Stimulated activated CD8-positive, alpha-beta memory T cell treated with anti-CD3 and anti-CD28 coated beads, Interleukin-2, amount 100 ng/mL, for 48 hours (primary cell): ENCODE measurements at regions not wholly inside any gene's neighbourhood (a gene's known extent, or its start where the extent isn't known, plus 50 kb on each side); places are given as distances from the start of the nearest gene placed in this dataset.
"Not testable (repeated sequence)": the region's sequence is repeated elsewhere in the genome, so short reads cannot be mapped to it uniquely, and the experiment has no call there.

Experiments
- DNase-seq, 2 donors: peaks; one replicate each; pipeline ENCODE4 v3.0.0-alpha.2; 2020; ENCODE audit warnings: low read depth in 2 of 2

DNA sequence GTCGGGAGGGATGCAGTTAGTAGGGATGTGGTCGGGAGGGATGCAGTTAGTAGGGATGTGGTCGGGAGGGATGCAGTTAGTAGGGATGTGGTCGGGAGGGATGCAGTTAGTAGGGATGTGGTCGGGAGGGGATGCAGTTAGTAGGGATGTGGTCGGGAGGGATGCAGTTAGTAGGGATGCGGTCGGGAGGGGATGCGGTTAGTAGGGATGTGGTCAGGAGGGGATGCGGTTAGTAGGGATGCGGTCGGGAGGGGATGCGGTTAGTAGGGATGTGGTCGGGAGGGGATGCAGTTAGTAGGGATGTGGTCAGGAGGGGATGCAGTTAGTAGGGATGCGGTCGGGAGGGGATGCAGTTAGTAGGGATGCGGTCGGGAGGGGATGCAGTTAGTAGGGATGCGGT, 96.2 kb downstream of the BDH1 start:
- DNase-seq = not testable (repeated sequence)

DNA sequence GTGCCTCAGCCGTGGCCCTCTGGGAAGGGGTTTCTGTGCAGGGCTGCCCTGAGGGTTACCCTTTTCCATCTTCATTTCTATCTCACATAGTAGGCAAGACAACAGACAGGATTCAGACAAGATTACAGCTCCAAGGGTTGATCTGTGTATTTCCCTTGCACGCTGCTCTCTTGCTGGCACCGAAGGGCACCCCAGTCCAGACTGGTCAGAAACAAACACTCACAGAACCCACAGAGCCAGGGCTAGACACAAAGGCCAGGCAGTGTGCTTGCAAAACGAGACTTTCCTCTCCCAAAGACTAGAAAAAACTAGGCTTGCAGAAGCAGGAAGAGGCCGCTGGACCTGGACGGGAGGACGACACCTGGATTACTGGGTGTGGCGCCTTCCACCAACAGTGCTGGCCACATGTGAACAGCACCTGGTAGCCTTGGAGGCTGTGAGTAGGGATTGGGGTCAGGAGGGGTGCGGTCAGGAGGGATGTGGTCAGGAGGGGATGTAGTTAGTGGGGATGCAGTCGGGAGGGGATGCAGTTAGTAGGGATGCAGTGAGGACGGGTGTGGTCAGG, 96.8 kb downstream of the BDH1 start:
- no peak for DNase-seq

DNA sequence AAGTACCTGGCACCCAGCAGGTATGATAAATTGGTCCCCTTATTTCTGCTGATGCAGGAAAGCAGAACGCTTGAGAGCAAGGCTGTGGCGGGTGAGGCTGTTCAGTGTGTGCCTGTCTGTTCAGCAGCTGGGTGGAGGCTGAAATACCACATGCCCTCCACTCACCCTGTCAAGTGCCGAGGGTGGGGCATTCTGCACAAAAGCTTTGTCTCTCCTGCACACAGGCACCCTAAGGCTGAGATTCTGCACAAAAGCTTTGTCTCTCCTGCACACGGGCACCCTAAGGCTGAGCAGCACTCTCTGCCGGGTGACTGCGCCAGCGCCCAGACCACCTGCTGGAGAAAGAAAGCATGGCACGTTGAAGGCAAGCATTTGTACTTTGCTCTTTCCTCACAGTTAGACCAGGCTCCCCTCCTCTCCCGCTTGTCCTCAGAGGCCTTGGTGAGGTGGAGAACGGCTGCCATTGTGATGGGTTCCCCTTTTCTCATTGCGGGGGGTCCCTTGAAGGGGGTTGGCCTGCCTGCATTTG, 97.5 kb downstream of the BDH1 start:
- no peak for DNase-seq

DNA sequence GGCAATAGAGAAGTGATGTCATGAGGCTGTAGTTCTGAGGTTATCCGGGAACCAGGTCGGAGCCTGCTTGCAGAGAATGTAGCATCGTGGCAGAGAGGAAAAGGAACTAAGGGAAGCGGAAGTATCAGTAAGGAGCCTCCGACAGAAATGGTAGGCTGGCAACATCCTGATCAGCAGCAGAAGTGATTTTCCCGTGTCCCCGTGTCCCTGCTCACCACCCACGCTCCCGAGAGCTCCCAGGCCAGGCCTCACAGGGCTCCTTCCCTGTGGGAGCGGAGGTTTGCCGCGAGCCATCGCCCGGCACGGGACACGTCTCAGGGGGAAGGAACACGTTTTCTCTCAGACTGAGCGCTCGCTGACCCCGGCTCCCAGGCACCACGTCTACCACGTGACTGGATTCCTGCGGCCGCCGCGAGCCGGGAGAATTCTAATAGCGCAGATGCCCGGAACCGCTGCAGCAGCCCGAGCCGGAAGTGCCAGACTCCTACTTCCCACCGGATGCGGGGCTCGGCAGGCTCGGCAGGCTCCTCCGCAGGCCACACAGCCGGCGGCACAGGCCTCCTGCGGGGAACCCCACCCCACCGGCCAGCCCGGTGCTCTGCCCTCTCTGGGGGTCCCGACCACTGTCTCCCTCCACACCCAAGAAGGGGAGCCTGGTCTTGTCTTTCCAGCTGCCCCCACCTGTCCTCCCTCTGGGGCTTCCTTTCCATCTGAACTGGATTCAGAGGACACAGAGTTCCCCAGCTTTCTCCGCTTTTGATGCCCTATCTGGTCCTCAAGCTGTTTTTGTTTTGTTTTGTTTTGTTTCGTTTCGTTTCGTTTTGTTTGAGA, 99.3 kb downstream of the BDH1 start:
- peak; percentile 46 to 49 for DNase-seq

DNA sequence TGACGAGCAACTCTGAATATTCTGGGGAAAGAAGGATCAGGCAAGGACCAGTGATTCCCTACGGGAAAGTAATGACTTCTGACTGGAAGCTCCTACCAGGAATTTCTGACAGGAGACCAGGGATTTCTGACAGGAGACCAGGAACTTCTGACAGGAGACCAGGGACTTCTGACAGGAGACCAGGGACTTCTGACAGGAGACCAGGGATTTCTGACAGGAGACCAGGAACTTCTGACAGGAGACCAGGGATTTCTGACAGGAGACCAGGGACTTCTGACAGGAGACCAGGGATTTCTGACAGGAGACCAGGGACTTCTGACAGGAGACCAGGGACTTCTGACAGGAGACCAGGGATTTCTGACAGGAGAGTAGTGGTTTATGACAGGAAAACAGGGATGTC, 100.9 kb downstream of the BDH1 start:
- not testable (repeated sequence) for DNase-seq

DNA sequence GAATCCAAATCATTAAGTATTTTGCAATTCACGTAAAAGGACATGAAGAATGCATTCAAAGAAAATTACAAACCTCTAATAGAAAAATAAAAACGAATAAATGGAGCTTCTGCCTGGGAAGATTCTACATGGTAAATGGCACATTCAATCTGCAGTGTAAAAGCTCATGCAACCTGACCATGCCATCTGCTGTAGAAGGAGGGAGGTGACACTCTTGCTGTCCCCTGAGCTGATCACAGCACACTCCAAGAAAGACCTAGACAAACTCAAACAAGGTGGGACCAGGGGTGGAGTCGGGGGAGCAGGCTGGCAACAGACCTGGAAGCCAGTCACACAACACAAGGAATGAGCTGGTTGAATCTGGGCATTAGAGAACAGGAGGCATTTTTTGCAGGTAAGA, 101.8 kb downstream of the BDH1 start:
- DNase-seq = no peak

DNA sequence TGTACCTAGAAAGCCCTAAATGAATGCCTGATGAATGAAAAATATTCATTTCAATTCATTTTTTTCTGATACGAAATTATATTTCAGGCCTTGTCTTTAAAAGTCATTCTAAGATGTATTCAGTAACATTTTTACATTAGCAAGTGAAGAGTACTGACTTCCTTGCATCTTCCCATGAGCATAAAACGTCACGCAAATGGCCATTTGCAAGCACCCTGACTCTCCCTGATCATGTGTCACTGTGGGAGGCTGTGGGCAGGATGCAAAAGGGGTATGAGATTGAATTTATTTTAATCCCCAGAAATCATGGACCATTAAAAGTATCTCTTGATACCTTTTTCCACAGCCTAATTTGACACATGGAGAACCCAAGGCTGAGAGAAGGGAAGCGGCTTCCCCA, 105.0 kb downstream of the BDH1 start:
- no peak for DNase-seq

DNA sequence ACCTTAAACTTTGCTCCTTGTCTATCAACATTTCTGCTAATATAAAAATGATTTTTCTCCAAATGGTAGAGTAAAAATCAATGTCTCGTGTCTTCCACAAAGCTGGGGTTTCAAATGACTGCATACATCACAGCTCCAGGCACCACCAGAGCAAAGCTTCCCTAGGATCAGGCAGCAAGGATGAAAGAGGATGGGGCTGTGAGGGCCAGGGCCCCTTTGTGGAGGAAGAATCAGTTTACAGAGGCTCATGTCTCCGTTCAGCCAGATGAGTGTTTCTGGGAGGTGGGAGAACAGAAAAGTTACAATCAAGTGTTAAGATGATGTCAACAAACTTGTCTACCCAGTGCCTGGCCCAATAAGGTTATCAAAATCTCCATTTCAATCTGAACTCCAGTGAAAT, 105.5 kb downstream of the BDH1 start:
- no peak for DNase-seq

DNA sequence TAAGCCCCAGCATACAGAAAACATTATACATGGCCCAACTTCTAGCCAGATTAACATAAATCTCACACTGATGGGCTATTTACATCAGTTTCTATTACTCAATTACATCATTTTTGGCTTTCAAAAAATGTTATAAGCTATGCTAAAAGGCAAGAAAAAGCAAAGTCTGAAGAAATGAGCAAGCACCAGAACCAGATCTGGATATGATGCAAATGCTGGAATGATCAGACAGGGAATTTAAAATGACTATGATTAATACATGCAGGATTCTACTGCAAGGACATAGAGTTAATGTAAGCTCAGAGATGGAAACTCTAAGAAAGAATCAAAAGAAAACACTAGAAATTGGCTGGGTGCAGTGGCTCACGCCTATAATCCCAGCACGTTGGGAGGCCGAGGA, 106.6 kb downstream of the BDH1 start:
- DNase-seq = not testable (repeated sequence)

DNA sequence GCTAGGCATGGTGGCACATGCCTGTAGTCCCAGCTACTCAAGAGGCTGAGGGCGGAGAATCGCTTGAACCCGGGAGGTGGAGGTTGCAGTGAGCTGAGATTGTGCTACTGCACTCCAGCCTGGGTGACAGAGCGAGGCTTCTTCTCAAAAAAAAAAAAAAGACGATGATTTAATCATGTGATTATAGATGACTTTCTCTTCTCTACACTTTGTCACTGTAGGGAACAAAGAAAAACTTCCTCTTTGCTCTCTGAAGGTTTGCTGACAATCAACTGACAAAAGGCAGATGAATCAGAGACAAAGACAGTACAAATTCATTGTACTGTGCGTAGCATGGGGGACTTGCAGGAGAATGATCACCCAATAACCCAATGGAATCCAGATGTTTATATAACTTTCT, 108.0 kb downstream of the BDH1 start:
- DNase-seq = not testable (repeated sequence)

DNA sequence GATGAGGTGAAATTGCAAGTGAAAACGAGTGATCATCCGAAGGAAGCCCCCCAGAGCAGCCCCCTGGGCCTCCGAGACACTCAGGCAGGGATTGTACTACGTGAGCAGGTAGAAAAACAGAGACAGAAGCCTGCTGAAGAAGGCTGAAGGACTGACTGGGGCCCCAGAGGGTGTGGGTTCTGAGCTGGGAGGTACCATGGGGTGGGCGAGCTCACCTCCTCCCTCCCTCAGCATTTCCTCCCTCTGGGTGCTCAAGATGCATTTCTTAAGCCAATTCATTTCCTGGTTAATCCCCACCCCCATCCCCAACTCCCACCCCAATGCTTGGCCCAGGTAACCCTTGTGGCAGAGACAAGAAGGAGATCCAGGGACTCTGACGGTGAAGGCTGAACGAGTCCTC, 108.7 kb downstream of the BDH1 start:
- DNase-seq = no peak

DNA sequence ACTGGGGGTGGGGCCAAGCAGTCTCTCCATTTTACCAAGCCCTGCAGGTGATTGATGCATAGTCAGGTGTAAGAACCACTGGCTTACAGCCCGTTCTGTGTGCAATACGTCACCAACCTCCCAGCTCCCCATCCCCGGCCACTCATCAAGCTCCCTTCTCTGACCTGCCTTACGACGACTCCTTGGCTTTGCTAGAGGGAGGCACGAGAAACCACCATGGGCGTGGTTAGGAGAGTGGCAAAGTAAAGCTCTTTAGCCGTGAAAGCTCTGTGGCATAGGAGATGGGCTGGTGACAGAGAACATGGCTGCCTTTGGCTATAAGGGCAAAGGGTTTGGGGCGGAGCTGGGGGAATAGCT, 109.1 kb downstream of the BDH1 start:
- DNase-seq = no peak

DNA sequence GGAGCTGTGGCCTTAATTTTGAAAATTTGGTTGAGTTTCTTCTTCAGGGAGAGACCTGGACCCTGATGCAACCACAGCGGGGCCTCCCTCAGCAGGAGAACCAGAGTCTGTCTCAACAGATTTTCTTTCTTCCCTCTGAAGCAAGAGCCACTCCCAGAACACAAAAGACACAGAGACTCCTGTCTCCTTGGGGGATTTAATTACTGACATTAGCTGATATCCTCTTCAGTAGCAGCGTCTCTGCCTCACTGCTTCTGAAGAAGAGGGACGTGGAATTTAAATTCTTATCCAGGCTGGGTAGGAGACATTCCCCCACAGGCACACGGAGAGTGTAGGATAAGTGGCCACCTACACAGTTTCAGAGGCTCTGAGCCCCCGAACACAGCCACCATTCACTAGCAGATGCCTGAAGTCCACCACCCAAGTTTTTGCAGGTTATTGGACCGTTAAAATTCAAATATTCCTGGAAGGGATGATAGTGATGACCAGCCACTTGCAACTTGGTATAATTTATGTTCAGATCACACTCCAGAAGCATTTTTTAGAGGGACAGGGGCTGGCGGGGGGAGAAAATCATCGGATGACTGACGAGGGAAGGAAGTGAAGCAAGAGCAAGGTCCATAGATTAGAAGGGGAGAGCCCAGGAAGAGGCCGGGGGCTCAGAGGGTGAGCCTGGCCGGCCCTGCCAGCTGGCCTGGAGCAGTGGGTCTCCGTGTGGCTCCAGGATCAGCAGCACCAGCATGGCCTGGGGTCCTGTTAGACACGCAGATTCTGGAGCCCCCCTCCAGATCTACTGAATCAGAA, 109.7 kb downstream of the BDH1 start:
- no peak for DNase-seq

DNA sequence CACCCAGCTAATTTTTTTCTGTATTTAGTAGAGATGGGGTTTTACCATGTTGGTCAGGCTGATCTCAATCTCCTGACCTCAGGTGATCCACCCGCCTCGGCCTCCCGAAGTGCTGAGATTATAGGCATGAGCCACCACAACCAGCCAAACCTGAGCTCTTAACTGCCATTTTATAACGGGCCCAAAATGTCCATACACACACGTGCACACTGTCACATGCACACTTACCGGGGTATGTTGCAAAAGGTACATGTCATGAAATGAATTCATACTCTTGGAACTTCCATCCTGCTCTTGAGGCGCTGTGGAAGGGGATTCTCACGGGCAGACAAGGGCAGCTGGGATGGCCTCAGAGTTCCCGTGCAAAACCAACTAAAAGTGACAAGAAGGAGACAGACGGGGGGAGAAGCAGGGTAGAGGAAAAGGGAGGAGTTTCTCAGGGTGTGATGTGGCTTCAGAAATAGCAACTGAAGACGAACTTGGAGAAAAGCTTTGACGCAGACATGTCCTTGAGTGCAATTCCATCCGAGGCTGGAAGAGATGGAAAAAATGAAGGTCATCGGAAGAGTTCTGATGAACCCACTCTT, 110.9 kb downstream of the BDH1 start:
- DNase-seq = no peak

DNA sequence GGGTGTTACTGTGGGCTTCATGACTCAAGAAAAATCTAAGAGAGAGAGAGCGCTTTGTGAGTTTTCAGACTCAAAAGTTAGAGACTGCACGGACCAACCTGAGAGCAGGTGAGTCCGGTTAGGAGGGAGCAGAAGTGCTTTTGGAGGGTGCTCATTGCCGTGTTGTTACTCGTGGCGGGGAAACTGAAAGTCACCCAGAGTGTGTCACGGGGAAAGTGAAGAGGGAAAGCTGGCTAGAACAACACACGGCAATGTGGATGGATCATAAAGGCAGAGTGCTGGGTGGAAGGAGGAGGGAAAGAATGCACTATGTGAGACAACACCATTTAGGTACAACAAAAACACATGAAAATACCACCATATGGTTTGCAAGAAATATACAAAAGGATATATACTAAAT, 112.3 kb downstream of the BDH1 start:
- DNase-seq = no peak

DNA sequence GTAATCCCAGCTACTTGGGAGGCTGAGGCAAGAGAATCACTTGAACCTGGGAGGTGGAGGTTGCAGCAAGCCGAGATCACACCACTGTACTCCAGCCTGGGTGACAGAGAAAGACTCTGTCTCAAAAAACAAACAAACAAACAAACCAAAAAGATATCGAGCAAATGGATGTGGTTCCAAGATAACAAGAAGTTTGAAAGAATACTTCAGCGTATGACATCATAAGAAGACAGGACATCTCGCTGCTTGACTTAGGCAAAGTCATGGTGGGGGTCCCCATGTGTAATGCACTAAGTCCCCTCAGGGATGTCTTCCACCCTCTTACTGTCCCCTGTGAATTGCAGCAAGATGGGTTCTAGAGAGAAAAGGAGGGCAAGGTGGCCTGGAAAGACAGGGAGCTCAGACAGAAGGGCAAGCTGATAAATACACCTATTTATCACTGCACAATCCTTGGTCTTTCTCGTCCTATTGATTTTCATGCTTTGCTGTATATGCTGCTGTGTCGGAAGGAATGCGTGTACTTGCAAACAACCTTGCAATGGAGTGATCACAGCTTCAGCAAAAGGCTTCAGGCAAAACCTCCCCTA, 115.0 kb downstream of the BDH1 start:
- DNase-seq = no peak

DNA sequence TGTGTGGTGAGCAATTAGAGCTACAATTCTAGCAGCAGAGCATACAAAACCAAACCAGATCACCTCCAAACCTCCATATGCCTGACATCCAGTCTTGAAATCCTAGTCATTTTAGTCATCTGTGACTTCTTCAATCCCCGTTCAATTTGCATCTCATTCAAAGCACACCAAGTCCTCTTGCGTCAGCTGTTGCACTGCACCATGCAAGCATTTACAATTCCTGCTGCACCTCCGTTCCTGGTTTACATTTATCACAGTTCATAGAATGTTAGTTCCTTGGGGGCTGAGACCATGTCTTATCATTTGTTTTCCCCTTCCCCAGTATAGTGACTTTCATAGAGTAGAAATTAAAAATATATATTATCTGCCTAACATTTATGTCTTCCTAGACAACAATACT, 116.9 kb downstream of the BDH1 start:
- no peak for DNase-seq

DNA sequence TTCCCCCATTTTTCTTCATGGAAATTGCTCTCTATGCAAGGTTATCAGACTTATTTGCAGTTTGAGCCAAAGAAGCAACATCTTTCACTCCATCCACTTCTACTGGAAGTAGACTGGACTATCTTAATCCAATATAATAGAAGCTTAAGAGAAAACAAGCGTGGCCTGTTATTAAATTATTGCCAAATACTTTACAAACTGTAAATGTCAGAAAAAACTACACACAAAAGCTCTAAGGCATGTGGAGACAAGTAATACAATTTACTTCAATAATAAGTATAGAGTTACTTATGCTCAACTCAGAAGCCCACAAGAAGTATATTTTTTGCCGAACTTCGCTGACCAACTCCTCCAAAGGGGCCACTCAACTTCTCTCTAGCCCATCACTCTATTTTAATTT, 120.3 kb downstream of the BDH1 start:
- DNase-seq = no peak

DNA sequence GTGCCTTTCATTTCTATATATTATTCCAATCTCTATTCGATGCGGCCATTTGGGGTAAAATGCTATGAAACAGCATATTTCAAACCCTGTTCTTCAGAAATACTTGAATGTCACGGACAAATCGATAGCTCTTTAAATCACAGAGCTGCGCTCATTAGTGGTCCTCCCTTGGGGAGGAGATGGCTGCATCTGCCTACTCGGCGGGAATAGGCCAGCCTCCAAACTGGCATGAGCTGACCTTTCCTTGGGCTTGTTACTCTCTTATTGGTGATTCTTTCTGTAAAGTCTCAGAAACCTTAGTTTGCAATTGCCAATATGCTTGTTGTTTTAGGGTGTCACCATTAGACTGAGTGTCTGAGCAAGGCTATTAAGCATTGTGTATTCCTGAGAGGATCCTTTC, 120.9 kb downstream of the BDH1 start:
- no peak for DNase-seq

DNA sequence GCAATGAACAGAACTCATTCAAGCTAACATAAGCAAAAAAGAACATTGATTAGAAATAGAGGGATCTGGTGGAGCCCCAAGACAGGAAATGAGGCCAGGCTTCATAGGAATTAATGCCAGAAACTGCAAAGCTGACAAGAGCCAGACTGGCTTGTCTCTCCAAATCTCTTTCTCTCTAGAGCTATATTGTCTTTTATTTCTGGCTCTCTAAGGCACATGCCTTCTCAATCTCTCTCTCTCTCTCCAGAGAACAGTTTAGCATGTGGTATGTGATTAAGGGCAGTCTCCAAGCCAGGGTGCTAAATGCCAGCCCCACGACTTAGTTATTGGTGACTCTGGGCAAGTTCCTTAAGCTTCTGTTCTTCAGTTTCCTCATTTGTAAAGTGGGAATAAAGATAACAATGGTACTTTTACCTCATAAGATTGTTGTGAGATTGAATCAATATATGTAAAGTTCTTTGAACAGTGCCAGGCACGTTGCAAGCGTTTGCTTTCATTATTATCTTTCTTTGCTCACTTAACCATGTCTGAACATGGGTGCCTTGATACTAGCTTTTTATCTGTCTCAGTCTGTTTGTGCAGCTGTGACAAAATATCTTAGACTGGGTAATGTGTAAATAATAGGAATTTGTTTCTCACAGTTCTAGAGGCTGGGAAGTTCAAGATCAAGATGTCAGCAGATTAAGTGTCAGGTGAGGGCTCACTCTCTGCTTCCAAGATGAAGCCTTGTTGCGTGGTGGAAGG, 123.2 kb downstream of the BDH1 start:
- no peak for DNase-seq

DNA sequence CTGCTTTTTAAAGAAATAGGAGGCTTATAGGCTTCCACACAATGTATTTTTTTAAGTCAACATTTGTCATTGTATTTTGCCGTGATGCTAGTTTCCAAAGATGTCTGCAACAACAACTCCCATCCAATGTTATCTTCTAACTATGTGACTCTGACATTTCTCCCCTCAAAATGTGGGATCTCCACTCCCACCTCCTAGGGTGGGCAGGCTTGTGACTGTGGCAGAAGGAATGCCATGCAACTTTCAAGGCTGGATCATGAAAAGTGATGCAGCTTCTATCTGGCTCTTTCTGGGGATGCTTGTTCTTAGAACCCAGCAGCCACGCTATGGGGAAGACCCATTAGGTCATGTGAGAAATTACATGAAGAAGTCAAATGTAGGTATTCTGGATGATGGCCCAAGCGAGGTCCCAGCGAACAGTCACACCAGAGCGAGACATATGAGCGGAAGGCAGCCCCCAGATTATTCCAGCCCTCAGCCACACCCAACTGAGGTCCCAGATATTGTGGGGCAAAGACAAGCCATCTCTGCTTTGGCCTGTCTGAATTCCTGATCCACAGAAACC, 124.3 kb downstream of the BDH1 start:
- no peak for DNase-seq
